Inferior parietal cortex (tissue), 1 donor: ENCODE measurements at regions not wholly inside any gene's neighbourhood (a gene's known extent, or its start where the extent isn't known, plus 50 kb on each side); places are given as distances from the start of the nearest gene placed in this dataset.

Source experiments
- DNase-seq: peaks from one replicate; pipeline ENCODE4 v3.0.0-alpha.2; 2016; ENCODE audit errors: extremely low spot score

- DNase-seq: no peak
Observed at GRCh38 chr9:88791105-88791805, 200.0 kb upstream of the S1PR3 start.

- DNase-seq: no peak
Observed at GRCh38 chr9:88792502-88792901, 198.8 kb upstream of the S1PR3 start.

- DNase-seq: no peak
Observed at GRCh38 chr9:88794100-88794499, 197.2 kb upstream of the S1PR3 start.

GRCh38 chr9:88796947-88797346 lies 194.3 kb upstream of the S1PR3 start:
- DNase-seq: no peak

- DNase-seq: no peak
Observed at GRCh38 chr9:88798476-88798875, 192.8 kb upstream of the S1PR3 start.

GRCh38 chr9:88799541-88800328 lies 191.5 kb upstream of the S1PR3 start:
- DNase-seq: no peak

- DNase-seq: no peak
Observed at GRCh38 chr9:88800329-88800682, 191.0 kb upstream of the S1PR3 start.

GRCh38 chr9:88801214-88801796 lies 190.0 kb upstream of the S1PR3 start:
- no peak for DNase-seq

GRCh38 chr9:88802533-88802932 lies 188.7 kb upstream of the S1PR3 start:
- no peak for DNase-seq

GRCh38 chr9:88803546-88804253 lies 187.6 kb upstream of the S1PR3 start:
- DNase-seq: no peak

- DNase-seq: no peak
Observed at GRCh38 chr9:88804254-88804596, 187.0 kb upstream of the S1PR3 start.

GRCh38 chr9:88805217-88805943 lies 185.9 kb upstream of the S1PR3 start:
- DNase-seq: no peak

GRCh38 chr9:88807426-88807825 lies 183.8 kb upstream of the S1PR3 start:
- no peak for DNase-seq

- DNase-seq: no peak
Observed at GRCh38 chr9:88808019-88808656, 183.1 kb upstream of the S1PR3 start.

- DNase-seq: no peak
Observed at GRCh38 chr9:88808761-88809354, 182.4 kb upstream of the S1PR3 start.

GRCh38 chr9:88809355-88810161 lies 181.7 kb upstream of the S1PR3 start:
- no peak for DNase-seq

- DNase-seq: no peak
Observed at GRCh38 chr9:88810826-88811225, 180.4 kb upstream of the S1PR3 start.

GRCh38 chr9:88811511-88811910 lies 179.8 kb upstream of the S1PR3 start:
- DNase-seq: no peak

GRCh38 chr9:88812938-88813637 lies 178.2 kb upstream of the S1PR3 start:
- DNase-seq: no peak
